Fibroblast of lung (primary cell): ENCODE measurements at regions not wholly inside any gene's neighbourhood (a gene's known extent, or its start where the extent isn't known, plus 50 kb on each side); places are given as distances from the start of the nearest gene placed in this dataset.

Experiments
- DNase-seq, 2 donors: peaks; one replicate each; pipeline versions ENCODE4 v3.0.0 to v3.0.0-alpha.2; 2010; ENCODE audit warnings: low read depth in 2 of 2
- H2AFZ ChIP-seq: 2 replicates; pipeline ENCODE4 v1.5.1; 2012; ENCODE audit warnings: low read length, control low read depth, inconsistent platforms
- H3K27ac ChIP-seq: 2 replicates; pipeline ENCODE4 v1.5.1; 2011; ENCODE audit warnings: low read length, control low read depth; ENCODE audit not compliant: insufficient read depth
- H3K27me3 ChIP-seq: 2 replicates; pipeline ENCODE4 v1.5.1; 2011; ENCODE audit warnings: mild to moderate bottlenecking, low read length; ENCODE audit not compliant: control insufficient read depth, insufficient read depth
- H3K36me3 ChIP-seq: 2 replicates; pipeline ENCODE4 v1.5.1; 2011; ENCODE audit warnings: low read length; ENCODE audit not compliant: control insufficient read depth, insufficient read depth
- H3K4me1 ChIP-seq: 2 replicates; pipeline ENCODE4 v1.5.1; 2011; ENCODE audit warnings: low read length; ENCODE audit not compliant: control insufficient read depth, insufficient read depth; ENCODE audit errors: extremely low read depth
- H3K4me2 ChIP-seq: 2 replicates; pipeline ENCODE4 v1.5.1; 2011; ENCODE audit warnings: low read length, control low read depth; ENCODE audit not compliant: insufficient read depth; ENCODE audit errors: extremely low read depth
- H3K4me3 ChIP-seq, 4 experiments: fragments of 200-600 bp in 1 of 4; sonication (generic) in 1 of 4; replicated peaks in 1 of 4; 2 replicates each; pipeline ENCODE4 v1.5.1; 2011 to 2016; ENCODE audit warnings: low read length in 4 of 4, low read depth in 3 of 4, mild to moderate bottlenecking in 3 of 4, control low read depth in 2 of 4, inconsistent platforms in 1 of 4, mixed read lengths in 1 of 4; ENCODE audit not compliant: insufficient read depth in 1 of 4; ENCODE audit errors: control extremely low read depth in 1 of 4
- H3K79me2 ChIP-seq: 2 replicates; pipeline ENCODE4 v1.5.1; 2012; ENCODE audit warnings: mild to moderate bottlenecking, low read length, inconsistent platforms; ENCODE audit not compliant: control insufficient read depth, insufficient read depth
- H3K9ac ChIP-seq: 2 replicates; pipeline ENCODE4 v1.5.1; 2011; ENCODE audit warnings: mild to moderate bottlenecking, low read length, control low read depth; ENCODE audit not compliant: insufficient read depth
- H3K9me3 ChIP-seq: 2 replicates; pipeline ENCODE4 v1.5.1; 2012; ENCODE audit warnings: low read depth, low read length; ENCODE audit not compliant: control insufficient read depth, insufficient read depth
- H4K20me1 ChIP-seq: 2 replicates; pipeline ENCODE4 v1.5.1; 2011; ENCODE audit warnings: low read length; ENCODE audit not compliant: control insufficient read depth, insufficient read depth; ENCODE audit errors: extremely low read depth
- CTCF ChIP-seq, 2 donors: IDR thresholded peaks in 1 of 2; conservative IDR thresholded peaks in 1 of 2; 1 replicate in 1 of 2; 2 replicates in 1 of 2; pipeline ENCODE4 v1.5.1; 2011 to 2012; ENCODE audit warnings: low read length in 2 of 2, control low read depth in 1 of 2, inconsistent platforms in 1 of 2, low read depth in 1 of 2, mild to moderate bottlenecking in 1 of 2
- EZH2 ChIP-seq: IDR thresholded peaks from 2 replicates; pipeline ENCODE4 v1.5.1; 2012; ENCODE audit warnings: low read length, control low read depth, mild to moderate bottlenecking; ENCODE audit errors: missing control alignments

- Histone ChIP-seq H3K27ac (no peak overlapping the region), H3K36me3 (no peaks in the 10 kb centered on the region), H3K4me3 (no peak overlapping the region), H2AFZ (no peak overlapping the region), H3K9me3 (no peaks in the 10 kb centered on the region), H4K20me1 (no peaks in the 10 kb centered on the region), H3K9ac (no peak overlapping the region), H3K4me1 (no peaks in the 10 kb centered on the region), H3K27me3 (peaks cover 28% of the 10 kb centered on the region), H3K79me2 (no peaks in the 10 kb centered on the region), H3K4me2 (no peak overlapping the region)
- no peak for DNase-seq
- no peak for TF ChIP-seq CTCF (conservative IDR thresholded peaks at IDR 0.05 in 1 of 2, IDR thresholded peaks at IDR 0.05 in 1 of 2; ENCODE audit: low read depth in 1 of 2, low read length in 2 of 2)
- no peak for TF ChIP-seq EZH2
Measured at GRCh38 chr10:100672199-100672598, 73.2 kb upstream of the PAX2 start.

- H3K9me3 ChIP-seq: no peaks in the 10 kb centered on the region
- no peak for TF ChIP-seq CTCF (conservative IDR thresholded peaks at IDR 0.05 in 1 of 2, IDR thresholded peaks at IDR 0.05 in 1 of 2; ENCODE audit: low read depth in 1 of 2, low read length in 2 of 2)
- TF ChIP-seq EZH2: no peak
- no peaks in the 10 kb centered on the region for H3K79me2 ChIP-seq
- no peaks in the 10 kb centered on the region for H4K20me1 ChIP-seq
- peaks cover 16% of the 10 kb centered on the region for H3K27me3 ChIP-seq
- H3K4me1 ChIP-seq: no peaks in the 10 kb centered on the region
- no peak overlapping the region for H3K9ac ChIP-seq
- H3K27ac ChIP-seq: no peak overlapping the region
- no peak overlapping the region for H3K4me2 ChIP-seq
- DNase-seq: no peak
- H3K36me3 ChIP-seq: no peaks in the 10 kb centered on the region
- H3K4me3 ChIP-seq: no peak overlapping the region
- no peak overlapping the region for H2AFZ ChIP-seq
Measured at GRCh38 chr10:100677290-100677945, 68.0 kb upstream of the PAX2 start.

- Histone ChIP-seq H3K9ac (no peak overlapping the region), H3K4me3 (no peak overlapping the region), H4K20me1 (no peaks in the 10 kb centered on the region), H2AFZ (no peak overlapping the region), H3K79me2 (no peaks in the 10 kb centered on the region), H3K4me1 (no peaks in the 10 kb centered on the region), H3K27ac (no peak overlapping the region), H3K4me2 (no peak overlapping the region), H3K9me3 (no peaks in the 10 kb centered on the region), H3K27me3 (peaks cover 11% of the 10 kb centered on the region), H3K36me3 (no peaks in the 10 kb centered on the region)
- DNase-seq: no peak
- TF ChIP-seq CTCF (conservative IDR thresholded peaks at IDR 0.05 in 1 of 2, IDR thresholded peaks at IDR 0.05 in 1 of 2; ENCODE audit: low read depth in 1 of 2, low read length in 2 of 2): no peak
- no peak for TF ChIP-seq EZH2
Measured at GRCh38 chr10:100679327-100679726, 66.1 kb upstream of the PAX2 start.
